IMR-90 (cell line): ENCODE measurements at regions not wholly inside any gene's neighbourhood (a gene's known extent, or its start where the extent isn't known, plus 50 kb on each side); places are given as distances from the start of the nearest gene placed in this dataset.

Experiments
- ATAC-seq: fragments of 200-7000 bp; cut with Tn5 transposase; 2 replicates; pipeline ENCODE4 v1.9.1; 2020; ENCODE audit warnings: low read depth, mild to moderate bottlenecking, moderate library complexity
- BruUV-seq: library from RNA; stranded (reverse); fragments of 400-500 nt; replicated peaks from 2 replicates; lab custom pipeline; 2021; lab: Mats Ljungman, UMichigan
- CTCF ChIA-PET: fragments of 300-600 bp; formaldehyde crosslinking; extraction: SDS; loops from one replicate; lab custom pipeline; 2021; ENCODE audit warnings: antibody characterized with exemption; lab: Yijun Ruan, JAX
- POLR2A ChIA-PET: fragments of 300-600 bp; sonication (Branson Sonifier 250); formaldehyde crosslinking; loops from one replicate; lab custom pipeline; 2022; ENCODE audit warnings: antibody characterized with exemption; ENCODE audit not compliant: unreplicated experiment; lab: Charles Lee
- DNase-seq: peaks from one replicate; pipeline ENCODE4 v3.0.0; 2013
- H2AFZ ChIP-seq: replicated peaks from 2 replicates; pipeline ENCODE3; 2013; ENCODE audit warnings: low read length, mild to moderate bottlenecking; ENCODE audit not compliant: poor library complexity
- H2AK5ac ChIP-seq: 2 replicates; pipeline ENCODE4 v1.6.1; 2013; ENCODE audit warnings: low read depth, low read length, inconsistent platforms
- H2AK9ac ChIP-seq: replicated peaks from 2 replicates; pipeline ENCODE3; 2013; ENCODE audit warnings: mild to moderate bottlenecking, low read depth, low read length, moderate library complexity; ENCODE audit not compliant: poor library complexity
- H2BK120ac ChIP-seq: 2 replicates; pipeline ENCODE4 v1.6.1; 2013; ENCODE audit warnings: low read depth, low read length, inconsistent platforms
- H2BK15ac ChIP-seq: 3 replicates; pipeline ENCODE4 v1.6.1; 2013; ENCODE audit warnings: low read depth, low read length, inconsistent platforms
- H2BK20ac ChIP-seq: 2 replicates; pipeline ENCODE4 v1.6.1; 2013; ENCODE audit warnings: low read depth, mild to moderate bottlenecking, inconsistent platforms, low read length, moderate library complexity
- H2BK5ac ChIP-seq: 2 replicates; pipeline ENCODE4 v1.6.1; 2013; ENCODE audit warnings: mild to moderate bottlenecking, low read depth, low read length, inconsistent platforms; ENCODE audit not compliant: poor library complexity, severe bottlenecking
- H3K14ac ChIP-seq: replicated peaks from 2 replicates; pipeline ENCODE4 v1.6.1; 2013; ENCODE audit warnings: low read depth, low read length, inconsistent platforms
- H3K18ac ChIP-seq: 2 replicates; pipeline ENCODE4 v1.6.1; 2013; ENCODE audit warnings: low read depth, low read length, control low read depth
- H3K23ac ChIP-seq: 2 replicates; pipeline ENCODE4 v1.6.1; 2013; ENCODE audit warnings: low read depth, low read length, inconsistent platforms
- H3K27ac ChIP-seq: 2 replicates; pipeline ENCODE4 v1.5.1; 2013; ENCODE audit warnings: mild to moderate bottlenecking, control low read depth, low read length; ENCODE audit not compliant: insufficient read depth
- H3K27me3 ChIP-seq: 2 replicates; pipeline ENCODE4 v1.6.1; 2013; ENCODE audit warnings: low read length; ENCODE audit not compliant: control insufficient read depth, insufficient read depth
- H3K36me3 ChIP-seq: 2 replicates; pipeline ENCODE4 v1.6.1; 2013; ENCODE audit warnings: low read length, mixed read lengths; ENCODE audit not compliant: control insufficient read depth, insufficient read depth
- H3K4ac ChIP-seq: 2 replicates; pipeline ENCODE4 v1.6.1; 2013; ENCODE audit warnings: low read depth, low read length, inconsistent platforms
- H3K4me1 ChIP-seq: 2 replicates; pipeline ENCODE4 v1.6.1; 2013; ENCODE audit warnings: low read length, mixed read lengths; ENCODE audit not compliant: control insufficient read depth, insufficient read depth
- H3K4me2 ChIP-seq: 2 replicates; pipeline ENCODE4 v1.6.1; 2013; ENCODE audit warnings: low read depth, mild to moderate bottlenecking, control low read depth, low read length, moderate library complexity
- H3K4me3 ChIP-seq: 2 replicates; pipeline ENCODE4 v1.5.1; 2013; ENCODE audit warnings: low read depth, mild to moderate bottlenecking, control low read depth, low read length, moderate library complexity; ENCODE audit not compliant: insufficient read depth
- H3K56ac ChIP-seq: 2 replicates; pipeline ENCODE4 v1.6.1; 2013; ENCODE audit warnings: low read length, inconsistent platforms; ENCODE audit not compliant: insufficient read depth; ENCODE audit errors: extremely low read depth
- H3K79me1 ChIP-seq, 2 experiments: 2 replicates each; pipeline ENCODE4 v1.6.1; 2013; ENCODE audit warnings: low read length in 2 of 2, inconsistent platforms in 1 of 2, low read depth in 1 of 2
- H3K9ac ChIP-seq: 2 replicates; pipeline ENCODE4 v1.6.1; 2013; ENCODE audit warnings: low read depth, low read length, control low read depth
- H3K9me1 ChIP-seq: 2 replicates; pipeline ENCODE4 v1.6.1; 2013; ENCODE audit warnings: low read length, inconsistent platforms; ENCODE audit not compliant: insufficient read depth
- H3K9me3 ChIP-seq: 2 replicates; pipeline ENCODE4 v1.6.1; 2013; ENCODE audit warnings: low read length; ENCODE audit not compliant: control insufficient read depth, insufficient read depth
- H4K20me1 ChIP-seq: 2 replicates; pipeline ENCODE4 v1.6.1; 2013; ENCODE audit warnings: low read length, inconsistent platforms; ENCODE audit not compliant: insufficient read depth
- H4K5ac ChIP-seq: 2 replicates; pipeline ENCODE4 v1.6.1; 2013; ENCODE audit warnings: mild to moderate bottlenecking, low read depth, low read length, control low read depth
- H4K8ac ChIP-seq, 2 experiments: 2 replicates each; pipeline ENCODE4 v1.6.1; 2013; ENCODE audit warnings: low read depth in 2 of 2, low read length in 2 of 2, control low read depth in 1 of 2, inconsistent platforms in 1 of 2
- H4K91ac ChIP-seq: 2 replicates; pipeline ENCODE4 v1.6.1; 2013; ENCODE audit warnings: low read depth, low read length, inconsistent platforms; ENCODE audit not compliant: insufficient read depth
- BHLHE40 ChIP-seq: fragments of 150-350 bp; IDR thresholded peaks from 2 replicates; pipeline ENCODE4 v1.6.1; 2016; ENCODE audit warnings: mild to moderate bottlenecking, low read depth, low read length
- CEBPB ChIP-seq: IDR thresholded peaks from 2 replicates; pipeline ENCODE4 v1.6.1; 2012; ENCODE audit warnings: low read depth, low read length, improper control_type of control experiment
- CHD1 ChIP-seq: IDR thresholded peaks from 2 replicates; pipeline ENCODE4 v1.6.1; 2012; ENCODE audit warnings: low read depth, low read length, improper control_type of control experiment
- CTCF ChIP-seq: conservative IDR thresholded peaks from 2 replicates; pipeline ENCODE4 v1.5.1; 2012; ENCODE audit warnings: mild to moderate bottlenecking, low read depth, low read length, improper control_type of control experiment
- ELK1 ChIP-seq: fragments of 150-350 bp; IDR thresholded peaks from 2 replicates; pipeline ENCODE4 v1.6.1; 2016; ENCODE audit warnings: low read depth, mild to moderate bottlenecking, low read length, moderate library complexity, borderline replicate concordance
- FOS ChIP-seq: fragments of 150-350 bp; IDR thresholded peaks from 2 replicates; pipeline ENCODE4 v1.6.1; 2016; ENCODE audit warnings: low read depth, low read length
- MAFK ChIP-seq: IDR thresholded peaks from 2 replicates; pipeline ENCODE4 v1.6.1; 2012; ENCODE audit warnings: low read depth, low read length, improper control_type of control experiment
- MAZ ChIP-seq: IDR thresholded peaks from 2 replicates; pipeline ENCODE4 v1.6.1; 2012; ENCODE audit warnings: low read depth, mild to moderate bottlenecking, low read length, improper control_type of control experiment, moderate library complexity, borderline replicate concordance
- MXI1 ChIP-seq: IDR thresholded peaks from 2 replicates; pipeline ENCODE4 v1.6.1; 2012; ENCODE audit warnings: low read depth, mild to moderate bottlenecking, low read length, moderate library complexity, borderline replicate concordance
- NFE2L2 ChIP-seq: fragments of 150-350 bp; IDR thresholded peaks from 2 replicates; pipeline ENCODE4 v1.6.1; 2016; ENCODE audit warnings: low read depth, mild to moderate bottlenecking, low read length
- POLR2A ChIP-seq: IDR thresholded peaks from 2 replicates; pipeline ENCODE4 v1.6.1; 2012; ENCODE audit warnings: mild to moderate bottlenecking, low read depth, low read length
- RCOR1 ChIP-seq: IDR thresholded peaks from 2 replicates; pipeline ENCODE4 v1.6.1; 2012; ENCODE audit warnings: mild to moderate bottlenecking, low read length, improper control_type of control experiment; ENCODE audit not compliant: insufficient replicate concordance
- SMC3 ChIP-seq: fragments of 150-350 bp; IDR thresholded peaks from 2 replicates; pipeline ENCODE4 v1.6.1; 2016; ENCODE audit warnings: low read depth, mild to moderate bottlenecking, antibody characterized with exemption, low read length, moderate library complexity
- USF2 ChIP-seq: fragments of 150-350 bp; IDR thresholded peaks from 2 replicates; pipeline ENCODE4 v1.6.1; 2017; ENCODE audit warnings: mild to moderate bottlenecking, antibody characterized with exemption, low read length, low read depth
- WGBS, 2 experiments: methylation state at CpG; one replicate each; pipeline versions ENCODE4 v1.1.5 to v1.1.7; 2013; ENCODE audit warnings: missing lambda C conversion rate in 2 of 2; ENCODE audit not compliant: insufficient read length in 1 of 2; ENCODE audit errors: extremely low coverage in 2 of 2; 5-methylcytosine and 5-hydroxymethylcytosine counted together
- dilution Hi-C: fragments of 300-500 bp; cut with HindIII; formaldehyde crosslinking; loops from one replicate; pipeline ENCODE4 v1.14.3; 2018; ENCODE audit warnings: low sequenced_read_pairs; ENCODE audit not compliant: unreplicated experiment
- in situ Hi-C: fragments of 300-500 bp; cut with MboI; formaldehyde crosslinking; loops from 3 replicates; pipeline ENCODE4 v1.14.3; 2019; ENCODE audit warnings: low sequenced_read_pairs, inconsistent platforms, mixed read lengths
- intact Hi-C: fragments of 100-400 bp; cut with micrococcal nuclease; formaldehyde crosslinking; loops from 2 replicates; pipeline ENCODE4 v1.10.0; 2022

- no peaks in the 10 kb centered on the region for H3K36me3 ChIP-seq
- H4K5ac ChIP-seq = no peak overlapping the region
- no peak overlapping the region for H2BK20ac ChIP-seq
- no peak overlapping the region for H3K4me3 ChIP-seq
- H4K8ac ChIP-seq = no peak overlapping the region
- TF ChIP-seq SMC3 (no peak), ELK1 (no peak), BHLHE40 (no peak), RCOR1 (no peak), CHD1 (no peak), POLR2A (no peak), FOS (no peak), CEBPB (no peak), CTCF (no peak), MAZ (no peak), USF2 (no peak), MAFK (no peak), MXI1 (no peak), NFE2L2 (no peak)
- WGBS, 2 experiments = no CpG with 5 or more reads among the region's 4 CpGs
- BruUV-seq = no TSS peak
- H3K4ac ChIP-seq = no peak overlapping the region
- H3K27me3 ChIP-seq = peaks cover 1% of the 10 kb centered on the region; the same call in 1 of the 2 replicates
- no peak overlapping the region for H2BK5ac ChIP-seq
- no peaks in the 10 kb centered on the region for H3K79me1 ChIP-seq
- ChIA-PET CTCF (no interaction called here), POLR2A (no interaction called here)
- H3K4me1 ChIP-seq = no peaks in the 10 kb centered on the region
- no peak overlapping the region for H3K56ac ChIP-seq
- intact Hi-C loops (no loop called here), dilution Hi-C loops (no loop called here), in situ Hi-C loops (no loop called here)
- no peak overlapping the region for H2AK5ac ChIP-seq
- no peak overlapping the region for H3K23ac ChIP-seq
- ATAC-seq = no peak
- no peak overlapping the region for H3K14ac ChIP-seq
- H3K9me1 ChIP-seq = no peaks in the 10 kb centered on the region
- no peak for DNase-seq
- no peaks in the 10 kb centered on the region for H3K9me3 ChIP-seq
- no peak overlapping the region for H3K27ac ChIP-seq
- H2BK120ac ChIP-seq = no peak overlapping the region
- H2AFZ ChIP-seq = no peak overlapping the region
- H4K20me1 ChIP-seq = no peaks in the 10 kb centered on the region
- H3K9ac ChIP-seq = no peak overlapping the region
- H3K4me2 ChIP-seq = no peak overlapping the region
- H2BK15ac ChIP-seq = no peak overlapping the region
- no peak overlapping the region for H2AK9ac ChIP-seq
- no peak overlapping the region for H4K91ac ChIP-seq
- H3K18ac ChIP-seq = no peak overlapping the region
These were observed 137.8 kb downstream of the RRAGC start for GRCh38 chr1:38721816-38722215.
